ENCODE measurements at regions not wholly inside any gene's neighbourhood (a gene's known extent, or its start where the extent isn't known, plus 50 kb on each side); places are given as distances from the start of the nearest gene placed in this dataset.

DNA sequence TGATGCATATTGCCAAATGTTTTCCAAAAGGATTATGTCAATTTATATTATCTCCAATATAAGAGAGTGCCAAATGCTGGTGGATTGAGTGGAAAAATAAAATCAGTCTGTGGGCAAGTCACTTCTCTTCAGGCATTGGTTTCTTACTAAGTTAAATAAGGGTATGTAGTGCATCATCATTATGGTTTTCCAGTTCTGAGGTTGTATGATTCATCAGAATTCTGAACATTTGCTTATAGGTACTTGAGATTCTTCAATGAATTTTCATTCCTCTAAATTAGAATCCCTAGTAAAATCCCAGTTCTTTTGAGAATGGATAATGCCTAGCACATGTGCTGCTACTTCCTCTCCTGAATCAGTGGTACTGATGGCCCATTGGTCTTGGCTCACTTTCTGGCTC, 188.9 kb upstream of the OSR1 start:
- H3K4me3 Mint-ChIP-seq, result no peak overlapping the region
- no peak overlapping the region for H2AK5ac ChIP-seq (ENCODE audit: insufficient read length, low read length)
- no peaks in the 10 kb centered on the region for H3K23me2 ChIP-seq (ENCODE audit: insufficient read length, low read depth, low read length, poor library complexity, severe bottlenecking)
- no peaks in the 10 kb centered on the region for H3K79me2 ChIP-seq (ENCODE audit: insufficient read depth, low read length)
- no peak overlapping the region for H2AFZ ChIP-seq (ENCODE audit: low read length)
- no peak overlapping the region for H2BK15ac ChIP-seq (ENCODE audit: low read depth, low read length)
- no peaks in the 10 kb centered on the region for H3K27me3 ChIP-seq (ENCODE audit: insufficient read depth, low read length)
- H3K56ac ChIP-seq (ENCODE audit: insufficient read length, low read depth, low read length), result no peak overlapping the region
- no peaks in the 10 kb centered on the region for H3K4me1 Mint-ChIP-seq
- H3K27me3 Mint-ChIP-seq (ENCODE audit: low read depth), result no peaks in the 10 kb centered on the region
- no peak overlapping the region for H4K5ac ChIP-seq (ENCODE audit: insufficient read length, low read depth, low read length)
- H3K23ac ChIP-seq (ENCODE audit: insufficient read length, low read depth, low read length), result no peak overlapping the region
- DNase-seq, result no peak
- H4K20me1 ChIP-seq (ENCODE audit: control insufficient read depth, insufficient read depth, insufficient read length), result no peaks in the 10 kb centered on the region
- no peak overlapping the region for H3K4me2 ChIP-seq (ENCODE audit: insufficient read depth, insufficient read length, low read length)
- H3K79me1 ChIP-seq (ENCODE audit: insufficient read depth, low read depth, low read length, poor library complexity, severe bottlenecking), result no peaks in the 10 kb centered on the region
- H3T11ph ChIP-seq (ENCODE audit: low read length), result no peak overlapping the region
- no peak overlapping the region for H2BK120ac ChIP-seq (ENCODE audit: low read depth, low read length, poor library complexity, severe bottlenecking)
- no peak overlapping the region for H4K91ac ChIP-seq (ENCODE audit: insufficient read length, low read depth, low read length)
- no peaks in the 10 kb centered on the region for H3K36me3 Mint-ChIP-seq (ENCODE audit: insufficient read depth in 1 of 3, low read depth in 3 of 3)
- H3K18ac ChIP-seq (ENCODE audit: insufficient read length, low read depth, low read length), result no peak overlapping the region
- H3K14ac ChIP-seq (ENCODE audit: insufficient read depth, low read length), result no peak overlapping the region
- TF ChIP-seq, protein P1, sequence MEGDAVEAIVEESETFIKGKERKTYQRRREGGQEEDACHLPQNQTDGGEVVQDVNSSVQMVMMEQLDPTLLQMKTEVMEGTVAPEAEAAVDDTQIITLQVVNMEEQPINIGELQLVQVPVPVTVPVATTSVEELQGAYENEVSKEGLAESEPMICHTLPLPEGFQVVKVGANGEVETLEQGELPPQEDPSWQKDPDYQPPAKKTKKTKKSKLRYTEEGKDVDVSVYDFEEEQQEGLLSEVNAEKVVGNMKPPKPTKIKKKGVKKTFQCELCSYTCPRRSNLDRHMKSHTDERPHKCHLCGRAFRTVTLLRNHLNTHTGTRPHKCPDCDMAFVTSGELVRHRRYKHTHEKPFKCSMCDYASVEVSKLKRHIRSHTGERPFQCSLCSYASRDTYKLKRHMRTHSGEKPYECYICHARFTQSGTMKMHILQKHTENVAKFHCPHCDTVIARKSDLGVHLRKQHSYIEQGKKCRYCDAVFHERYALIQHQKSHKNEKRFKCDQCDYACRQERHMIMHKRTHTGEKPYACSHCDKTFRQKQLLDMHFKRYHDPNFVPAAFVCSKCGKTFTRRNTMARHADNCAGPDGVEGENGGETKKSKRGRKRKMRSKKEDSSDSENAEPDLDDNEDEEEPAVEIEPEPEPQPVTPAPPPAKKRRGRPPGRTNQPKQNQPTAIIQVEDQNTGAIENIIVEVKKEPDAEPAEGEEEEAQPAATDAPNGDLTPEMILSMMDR (conservative IDR thresholded peaks at IDR 0.05), result no peak
- H3K9ac ChIP-seq (ENCODE audit: extremely low read depth, insufficient read length, low read length), result no peak overlapping the region
- H3K9me3 Mint-ChIP-seq, result no peaks in the 10 kb centered on the region
- H3K4me1 ChIP-seq (ENCODE audit: insufficient read depth, low read length), result no peaks in the 10 kb centered on the region
- H3K27ac ChIP-seq (ENCODE audit: insufficient read length, low read depth, low read length), result no peak overlapping the region
- no peak overlapping the region for H2BK12ac ChIP-seq (ENCODE audit: insufficient read length, low read depth, low read length)
- H2BK20ac ChIP-seq (ENCODE audit: low read depth, low read length, poor library complexity, severe bottlenecking), result no peak overlapping the region
- peak overlapping the region in 1 of 3 experiments; percentile 73; a peak in 2 of 7 replicates for H3K27ac Mint-ChIP-seq
- no peaks in the 10 kb centered on the region for H3K9me3 ChIP-seq (ENCODE audit: control insufficient read depth, low read depth, low read length)
- H2BK5ac ChIP-seq (ENCODE audit: insufficient read length, low read length), result no peak overlapping the region
- H4K8ac ChIP-seq (replicated peaks; ENCODE audit: insufficient read length, low read depth, low read length), result no peak overlapping the region
- H3K4ac ChIP-seq (ENCODE audit: low read depth, low read length), result no peak overlapping the region

Measured in H9 (cell line).